GM19035 (cell line): ENCODE measurements at regions not wholly inside any gene's neighbourhood (a gene's known extent, or its start where the extent isn't known, plus 50 kb on each side); places are given as distances from the start of the nearest gene placed in this dataset.

ENCODE experiments used
- ATAC-seq: cut with Tn5 transposase; IDR thresholded peaks from one replicate; pipeline ENCODE4 v1.9.1; 2021; ENCODE audit not compliant: unreplicated experiment

- ATAC-seq: no peak
Observed at GRCh38 chr2:200052627-200053026, 97.2 kb downstream of the MAIP1 start.

GRCh38 chr2:200054681-200055468 lies 99.5 kb downstream of the MAIP1 start:
- no peak for ATAC-seq

- no peak for ATAC-seq
Observed at GRCh38 chr2:200056105-200056504, 100.7 kb downstream of the MAIP1 start.

- ATAC-seq: no peak
Observed at GRCh38 chr2:200063155-200063554, 107.8 kb downstream of the MAIP1 start.

- ATAC-seq: no peak
Observed at GRCh38 chr2:200064879-200065278, 109.5 kb downstream of the MAIP1 start.

GRCh38 chr2:200065477-200065876 lies 110.1 kb downstream of the MAIP1 start:
- ATAC-seq: no peak

GRCh38 chr2:200066417-200066816 lies 111.0 kb downstream of the MAIP1 start:
- no peak for ATAC-seq

- no peak for ATAC-seq
Observed at GRCh38 chr2:200068642-200069041, 113.3 kb downstream of the MAIP1 start.

GRCh38 chr2:200077210-200077650 lies 121.8 kb downstream of the MAIP1 start:
- no peak for ATAC-seq

GRCh38 chr2:200077838-200078237 lies 122.5 kb downstream of the MAIP1 start:
- ATAC-seq: no peak

- ATAC-seq: no peak
Observed at GRCh38 chr2:200079356-200079755, 124.0 kb downstream of the MAIP1 start.

- ATAC-seq: no peak
Observed at GRCh38 chr2:200081236-200081635, 125.9 kb downstream of the MAIP1 start.

GRCh38 chr2:200081811-200082210 lies 126.4 kb downstream of the MAIP1 start:
- no peak for ATAC-seq

- ATAC-seq: no peak
Observed at GRCh38 chr2:200084036-200084435, 128.7 kb downstream of the MAIP1 start.

GRCh38 chr2:200086911-200087310 lies 131.5 kb downstream of the MAIP1 start:
- no peak for ATAC-seq

- ATAC-seq: no peak
Observed at GRCh38 chr2:200087451-200087850, 132.1 kb downstream of the MAIP1 start.

- ATAC-seq: no peak
Observed at GRCh38 chr2:200089040-200089755, 133.8 kb downstream of the MAIP1 start.

- no peak for ATAC-seq
Observed at GRCh38 chr2:200089756-200090109, 134.4 kb downstream of the MAIP1 start.

- no peak for ATAC-seq
Observed at GRCh38 chr2:200090683-200091082, 135.3 kb downstream of the MAIP1 start.

GRCh38 chr2:200091126-200091525 lies 135.7 kb downstream of the MAIP1 start:
- no peak for ATAC-seq

GRCh38 chr2:200092235-200092634 lies 136.9 kb downstream of the MAIP1 start:
- no peak for ATAC-seq

- no peak for ATAC-seq
Observed at GRCh38 chr2:200095436-200095835, 140.1 kb downstream of the MAIP1 start.
